Colonic mucosa (tissue), 4 donors: ENCODE measurements at regions not wholly inside any gene's neighbourhood (a gene's known extent, or its start where the extent isn't known, plus 50 kb on each side); places are given as distances from the start of the nearest gene placed in this dataset.

Experiments
- DNase-seq: peaks from one replicate; pipeline ENCODE4 v3.0.0-alpha.2; 2020
- H3K27ac ChIP-seq: fragments of 200-600 bp; one replicate; pipeline ENCODE4 v1.8.0; 2021
- H3K27me3 ChIP-seq: fragments of 200-600 bp; one replicate; pipeline ENCODE4 v1.8.0; 2021
- H3K36me3 ChIP-seq: fragments of 200-600 bp; one replicate; pipeline ENCODE4 v1.8.0; 2021
- H3K4me1 ChIP-seq: fragments of 200-600 bp; one replicate; pipeline ENCODE4 v1.8.0; 2021; ENCODE audit warnings: mild to moderate bottlenecking
- H3K4me3 ChIP-seq: fragments of 200-600 bp; one replicate; pipeline ENCODE4 v1.8.0; 2021
- H3K9ac ChIP-seq, 2 donors: one replicate each; pipeline ENCODE4 v1.7.0; 2013; ENCODE audit warnings: control low read depth in 2 of 2, low read depth in 2 of 2, low read length in 2 of 2
- H3K9me3 ChIP-seq: fragments of 200-600 bp; one replicate; pipeline ENCODE4 v1.8.0; 2021
- intact Hi-C: fragments of 100-400 bp; cut with DNase I; formaldehyde crosslinking; loops from one replicate; pipeline ENCODE4 v1.14.1; 2022
- TF ChIP-seq, protein P1 (sequence below): fragments of 200-600 bp; IDR thresholded peaks from one replicate; pipeline ENCODE4 v1.8.0; 2022; ENCODE audit warnings: antibody characterized with exemption, mild to moderate bottlenecking
- donor health status: healthy.
- donor health status: DM: no; HTN: no; CAD: no.
- donor health status: DM: no; HTN: no; CAD: no.

DNA sequence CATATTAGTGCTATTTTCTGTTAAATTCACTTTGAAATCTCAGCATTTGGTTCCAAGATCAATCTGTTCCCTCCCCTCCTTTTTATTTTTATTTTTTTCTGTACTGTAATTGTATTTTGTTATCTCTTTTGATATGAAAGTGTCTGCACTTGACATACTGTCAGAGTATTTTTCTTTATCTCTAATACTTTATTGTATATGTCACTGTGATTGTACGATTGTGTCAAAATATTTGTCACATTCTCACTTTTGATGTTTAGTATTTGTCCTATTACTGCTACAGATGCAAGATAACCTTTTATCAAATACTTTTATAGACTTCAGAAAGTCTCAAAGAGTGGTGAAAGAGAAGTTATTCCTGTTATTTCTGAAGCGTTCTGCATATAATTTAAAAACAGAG is 323.5 kb downstream of the JRKL start:
- Histone ChIP-seq H3K36me3 (no peaks in the 10 kb centered on the region), H3K9ac (no peak overlapping the region), H3K9me3 (no peaks in the 10 kb centered on the region), H3K4me3 (no peak overlapping the region), H3K4me1 (no peaks in the 10 kb centered on the region), H3K27ac (no peak overlapping the region), H3K27me3 (no peaks in the 10 kb centered on the region)
- intact Hi-C loops: no loop called here
- TF ChIP-seq, protein P1, sequence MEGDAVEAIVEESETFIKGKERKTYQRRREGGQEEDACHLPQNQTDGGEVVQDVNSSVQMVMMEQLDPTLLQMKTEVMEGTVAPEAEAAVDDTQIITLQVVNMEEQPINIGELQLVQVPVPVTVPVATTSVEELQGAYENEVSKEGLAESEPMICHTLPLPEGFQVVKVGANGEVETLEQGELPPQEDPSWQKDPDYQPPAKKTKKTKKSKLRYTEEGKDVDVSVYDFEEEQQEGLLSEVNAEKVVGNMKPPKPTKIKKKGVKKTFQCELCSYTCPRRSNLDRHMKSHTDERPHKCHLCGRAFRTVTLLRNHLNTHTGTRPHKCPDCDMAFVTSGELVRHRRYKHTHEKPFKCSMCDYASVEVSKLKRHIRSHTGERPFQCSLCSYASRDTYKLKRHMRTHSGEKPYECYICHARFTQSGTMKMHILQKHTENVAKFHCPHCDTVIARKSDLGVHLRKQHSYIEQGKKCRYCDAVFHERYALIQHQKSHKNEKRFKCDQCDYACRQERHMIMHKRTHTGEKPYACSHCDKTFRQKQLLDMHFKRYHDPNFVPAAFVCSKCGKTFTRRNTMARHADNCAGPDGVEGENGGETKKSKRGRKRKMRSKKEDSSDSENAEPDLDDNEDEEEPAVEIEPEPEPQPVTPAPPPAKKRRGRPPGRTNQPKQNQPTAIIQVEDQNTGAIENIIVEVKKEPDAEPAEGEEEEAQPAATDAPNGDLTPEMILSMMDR: no peak
- no peak for DNase-seq

DNA sequence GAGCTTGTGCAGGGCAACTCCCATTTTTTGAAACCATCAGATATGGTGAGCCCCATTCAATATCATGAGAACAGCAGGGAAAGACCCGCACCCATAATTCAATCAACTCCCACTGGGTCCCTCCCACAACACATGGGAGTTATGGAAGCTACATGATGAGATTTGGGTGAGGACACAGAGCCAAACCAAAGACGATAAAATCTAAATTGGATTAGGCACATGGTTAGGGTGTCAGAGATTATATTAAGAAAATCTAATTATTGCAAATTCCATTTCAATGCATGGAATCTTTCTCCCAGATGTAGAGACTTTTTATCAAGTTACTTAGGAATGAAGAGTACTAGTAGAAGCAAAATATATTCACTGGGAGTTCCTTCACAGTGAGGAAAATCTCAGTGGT is 324.9 kb downstream of the JRKL start:
- no peaks in the 10 kb centered on the region for H3K36me3 ChIP-seq
- H3K9me3 ChIP-seq: no peaks in the 10 kb centered on the region
- H3K9ac ChIP-seq: no peak overlapping the region
- H3K4me1 ChIP-seq: no peaks in the 10 kb centered on the region
- no peak for DNase-seq
- H3K4me3 ChIP-seq: no peak overlapping the region
- no peaks in the 10 kb centered on the region for H3K27me3 ChIP-seq
- no peak overlapping the region for H3K27ac ChIP-seq
- intact Hi-C loops: no loop called here
- TF ChIP-seq, protein P1: no peak

DNA sequence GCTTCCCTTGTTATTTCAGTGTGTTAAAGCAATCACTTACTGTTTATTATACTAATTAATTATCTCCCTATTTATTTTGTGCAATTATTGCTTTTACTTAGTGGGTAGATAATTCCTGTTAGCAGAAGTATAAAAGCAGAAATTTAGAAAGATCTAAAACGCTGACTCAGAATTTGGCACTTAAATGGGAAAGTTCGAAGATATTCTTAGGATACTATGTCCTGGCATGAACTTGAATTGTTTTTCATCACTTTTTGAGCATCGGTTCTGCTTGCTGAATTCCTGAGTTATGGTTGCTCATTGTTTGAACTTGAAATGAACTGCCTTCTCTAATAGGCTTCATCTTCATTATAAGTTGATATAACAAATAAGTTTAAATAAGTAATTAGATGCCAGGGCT is 325.4 kb downstream of the JRKL start:
- DNase-seq: no peak
- Histone ChIP-seq H3K9ac (no peak overlapping the region), H3K36me3 (no peaks in the 10 kb centered on the region), H3K27me3 (no peaks in the 10 kb centered on the region), H3K4me1 (no peaks in the 10 kb centered on the region), H3K27ac (no peak overlapping the region), H3K4me3 (no peak overlapping the region), H3K9me3 (no peaks in the 10 kb centered on the region)
- TF ChIP-seq, protein P1: no peak
- intact Hi-C loops: no loop called here

DNA sequence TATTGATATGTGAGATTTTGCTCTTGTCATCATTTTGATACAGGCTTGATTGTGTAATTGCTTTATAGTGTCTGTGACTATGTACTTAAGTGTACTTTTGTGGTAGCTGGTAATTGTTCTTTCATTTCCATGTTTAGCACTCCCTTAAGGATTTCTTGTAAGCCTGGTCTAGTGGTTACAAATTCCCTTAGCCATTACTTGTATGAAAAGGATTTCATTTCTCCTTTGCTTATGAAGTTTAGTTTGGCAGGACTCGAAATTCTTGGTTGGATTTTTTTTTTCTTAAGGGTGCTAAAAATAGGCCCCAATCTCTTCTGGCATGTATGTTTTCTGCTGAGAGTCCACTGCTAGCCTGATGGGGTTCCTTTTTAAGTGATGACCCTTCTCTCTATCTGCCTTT is 346.8 kb downstream of the JRKL start:
- intact Hi-C loops: no loop called here
- TF ChIP-seq, protein P1: no peak
- H3K4me1 ChIP-seq: no peaks in the 10 kb centered on the region
- no peaks in the 10 kb centered on the region for H3K27me3 ChIP-seq
- no peaks in the 10 kb centered on the region for H3K36me3 ChIP-seq
- H3K9ac ChIP-seq: no peak overlapping the region
- no peak overlapping the region for H3K4me3 ChIP-seq
- no peak overlapping the region for H3K27ac ChIP-seq
- H3K9me3 ChIP-seq: no peaks in the 10 kb centered on the region
- DNase-seq: no peak

DNA sequence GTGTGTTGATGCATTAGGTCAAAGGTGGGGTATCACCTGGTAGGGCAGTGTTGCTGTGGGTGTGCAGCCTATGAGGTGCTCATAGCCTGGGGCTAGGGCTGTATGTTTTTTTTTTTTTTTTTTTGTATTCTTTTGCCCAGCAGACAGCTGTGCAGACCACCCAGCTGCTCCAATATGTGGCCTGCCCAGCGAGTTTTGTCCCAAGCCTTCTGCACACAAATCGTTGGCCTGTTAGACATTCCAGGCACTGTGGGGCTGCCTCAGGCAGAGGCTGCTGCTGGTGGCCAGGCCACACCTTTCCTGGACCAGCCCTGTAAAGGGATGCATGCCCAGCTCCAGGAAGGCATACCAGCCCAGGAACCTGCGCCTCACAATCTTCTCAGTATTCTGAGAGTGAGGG is 348.5 kb downstream of the JRKL start:
- Histone ChIP-seq H3K27ac (no peak overlapping the region), H3K4me3 (no peak overlapping the region), H3K9me3 (no peaks in the 10 kb centered on the region), H3K36me3 (no peaks in the 10 kb centered on the region), H3K27me3 (no peaks in the 10 kb centered on the region), H3K9ac (no peak overlapping the region), H3K4me1 (no peaks in the 10 kb centered on the region)
- intact Hi-C loops: no loop called here
- no peak for DNase-seq
- TF ChIP-seq, protein P1: no peak

DNA sequence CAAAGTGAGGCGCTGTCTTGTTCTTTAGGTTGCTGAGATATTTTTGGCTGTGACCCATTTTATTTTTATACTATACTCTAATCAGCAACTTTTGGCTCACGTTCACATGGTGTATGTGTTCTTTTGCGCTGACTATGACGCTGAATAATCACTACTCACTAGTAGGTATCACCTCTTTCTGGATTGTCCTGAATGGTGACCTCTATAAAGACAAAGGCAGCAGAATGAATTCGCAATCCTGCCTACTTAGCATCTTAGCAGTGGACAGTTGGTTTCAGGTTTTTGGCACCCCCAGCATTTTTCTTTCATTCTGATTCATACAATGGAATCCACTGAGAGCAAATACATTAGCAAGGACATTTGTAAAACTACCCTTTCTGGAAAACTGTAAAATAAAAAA is 351.3 kb downstream of the JRKL start:
- DNase-seq: no peak
- TF ChIP-seq, protein P1: no peak
- intact Hi-C loops: no loop called here

More for the DNA sequence above, 351.3 kb downstream of the JRKL start:
- H3K9me3 ChIP-seq: no peaks in the 10 kb centered on the region
- no peak overlapping the region for H3K27ac ChIP-seq
- no peak overlapping the region for H3K4me3 ChIP-seq
- H3K9ac ChIP-seq: no peak overlapping the region
- H3K27me3 ChIP-seq: no peaks in the 10 kb centered on the region
- H3K4me1 ChIP-seq: no peaks in the 10 kb centered on the region
- H3K36me3 ChIP-seq: no peaks in the 10 kb centered on the region
